ENCODE measurements at regions not wholly inside any gene's neighbourhood (a gene's known extent, or its start where the extent isn't known, plus 50 kb on each side); places are given as distances from the start of the nearest gene placed in this dataset.

- TF ChIP-seq CTCF (IDR thresholded peaks at IDR 0.05) = no peak
- no peak for TF ChIP-seq EZH2phosphoT487 (IDR thresholded peaks at IDR 0.05)
These were observed 327.8 kb upstream of the PIK3R1 start for GRCh38 chr5:67887748-67888161.

Data from neural progenitor cell (in vitro differentiated cells).